GM03348 (cell line): ENCODE measurements at regions not wholly inside any gene's neighbourhood (a gene's known extent, or its start where the extent isn't known, plus 50 kb on each side); places are given as distances from the start of the nearest gene placed in this dataset.

Experiments
- DNase-seq: peaks from one replicate; pipeline ENCODE4 v3.0.0; 2012; ENCODE audit warnings: low spot score

DNA sequence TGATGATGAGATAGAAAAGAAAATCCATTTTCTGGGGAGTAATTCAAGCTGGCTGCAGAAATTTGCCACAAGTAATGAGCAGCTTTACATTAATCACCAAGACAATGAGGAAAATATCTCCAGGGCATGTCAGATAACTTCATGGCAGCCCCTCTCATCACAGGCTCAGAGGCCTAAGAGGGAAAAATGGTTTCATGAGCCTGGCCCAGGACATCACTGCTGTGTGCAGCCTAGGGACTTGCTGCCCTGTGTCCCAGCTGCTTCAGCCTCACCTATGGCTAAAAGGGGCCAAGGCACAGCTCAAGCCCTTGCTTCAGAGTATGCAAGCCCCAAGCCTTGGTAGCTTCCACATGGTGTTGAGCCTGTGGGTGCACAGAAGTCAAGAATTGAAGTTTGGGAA is 161.7 kb downstream of the OPA1 start:
- no peak for DNase-seq

DNA sequence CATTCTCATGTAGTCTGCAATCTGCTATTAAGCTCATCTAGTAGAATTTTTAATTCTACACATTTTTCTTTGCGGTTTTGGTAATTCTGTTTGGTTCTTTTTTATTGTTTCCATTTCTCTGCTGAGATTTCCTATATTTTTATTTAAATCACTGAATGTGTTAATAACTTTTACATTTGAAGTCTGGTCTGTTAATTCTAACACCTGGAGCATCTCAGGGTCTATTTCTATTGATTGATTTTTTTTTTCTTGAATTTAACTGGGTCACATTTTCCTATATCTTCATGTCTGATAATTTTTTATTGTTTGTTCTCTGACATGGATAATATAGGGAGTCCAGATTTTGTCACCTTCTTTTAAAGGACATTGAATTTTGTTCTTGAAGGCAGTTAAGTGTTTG is 163.5 kb downstream of the OPA1 start:
- no peak for DNase-seq

DNA sequence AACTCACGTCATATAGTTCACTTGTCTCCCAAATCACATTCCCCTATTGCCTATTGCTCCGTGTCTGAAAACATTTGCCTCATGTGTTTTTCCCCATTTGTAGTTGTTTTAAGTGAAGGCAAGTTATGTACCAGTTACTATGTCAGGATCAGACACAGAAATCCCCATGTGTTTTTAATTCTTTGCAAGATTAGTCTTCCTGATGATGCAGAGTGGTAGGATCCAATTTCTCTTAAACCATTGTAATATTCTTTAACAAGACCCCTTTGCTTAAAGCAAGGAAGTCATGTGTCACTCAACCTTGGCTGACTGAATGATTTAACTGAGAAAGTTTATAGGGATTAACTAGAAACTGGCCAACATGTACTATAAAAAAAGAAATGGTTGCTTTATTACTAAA is 164.4 kb downstream of the OPA1 start:
- no peak for DNase-seq

DNA sequence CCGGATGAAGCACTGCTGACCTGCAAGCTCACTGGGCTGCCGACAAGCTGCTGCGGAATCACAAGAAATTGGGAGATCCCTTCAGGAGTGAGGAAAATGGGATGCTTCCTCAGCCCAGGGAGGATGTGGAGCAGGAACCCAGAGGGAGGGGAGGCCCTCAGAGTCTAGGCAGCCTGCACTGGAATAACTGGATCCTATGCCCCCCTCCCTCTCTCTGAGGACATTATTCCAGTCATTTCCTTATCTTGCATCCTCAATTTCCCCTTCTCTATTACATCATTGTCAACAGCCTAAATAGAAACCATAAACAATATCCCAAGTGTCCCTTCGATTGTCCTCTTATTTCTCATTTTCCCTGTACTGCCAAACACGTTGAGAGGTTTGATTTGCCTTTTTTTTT is 169.0 kb downstream of the OPA1 start:
- no peak for DNase-seq

DNA sequence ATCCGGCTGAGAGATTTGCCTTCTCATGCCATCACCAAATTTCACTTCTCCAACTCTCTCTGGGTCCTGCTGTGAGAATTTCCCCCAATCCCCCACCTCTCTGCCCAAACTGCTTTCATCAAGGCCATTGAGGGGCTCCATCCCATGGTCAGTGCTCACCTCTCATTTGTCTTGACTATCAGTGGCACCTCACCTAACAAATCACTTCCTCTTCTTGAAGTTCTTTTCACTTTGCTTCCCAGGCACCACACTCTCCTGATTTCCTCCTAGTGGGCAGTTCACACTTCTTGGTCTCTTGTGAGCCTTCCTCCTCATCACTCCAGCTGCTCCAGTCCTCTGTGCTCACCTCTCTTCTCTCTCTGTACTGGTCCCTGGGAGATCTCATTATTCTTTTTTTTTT is 169.6 kb downstream of the OPA1 start:
- no peak for DNase-seq

DNA sequence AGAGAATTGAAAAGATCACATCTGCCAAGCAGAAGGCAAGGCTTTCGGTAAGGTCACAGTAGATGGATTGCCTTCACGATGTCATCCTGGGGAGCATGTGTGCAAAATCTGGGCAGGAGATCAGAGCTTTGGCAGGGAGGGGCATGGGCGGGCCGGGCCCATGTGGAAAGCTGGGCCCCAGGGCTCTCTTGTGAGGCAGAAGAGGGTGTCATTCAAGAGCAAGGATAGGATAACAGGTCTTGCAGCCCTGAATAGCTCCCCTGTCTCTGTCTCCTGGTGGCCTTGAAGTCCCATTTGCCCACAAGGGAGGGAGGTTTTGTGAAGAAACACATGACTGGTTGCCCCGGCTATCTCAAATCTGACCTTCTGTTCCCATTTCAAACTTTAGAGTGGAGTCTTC is 172.0 kb downstream of the OPA1 start:
- DNase-seq = no peak

DNA sequence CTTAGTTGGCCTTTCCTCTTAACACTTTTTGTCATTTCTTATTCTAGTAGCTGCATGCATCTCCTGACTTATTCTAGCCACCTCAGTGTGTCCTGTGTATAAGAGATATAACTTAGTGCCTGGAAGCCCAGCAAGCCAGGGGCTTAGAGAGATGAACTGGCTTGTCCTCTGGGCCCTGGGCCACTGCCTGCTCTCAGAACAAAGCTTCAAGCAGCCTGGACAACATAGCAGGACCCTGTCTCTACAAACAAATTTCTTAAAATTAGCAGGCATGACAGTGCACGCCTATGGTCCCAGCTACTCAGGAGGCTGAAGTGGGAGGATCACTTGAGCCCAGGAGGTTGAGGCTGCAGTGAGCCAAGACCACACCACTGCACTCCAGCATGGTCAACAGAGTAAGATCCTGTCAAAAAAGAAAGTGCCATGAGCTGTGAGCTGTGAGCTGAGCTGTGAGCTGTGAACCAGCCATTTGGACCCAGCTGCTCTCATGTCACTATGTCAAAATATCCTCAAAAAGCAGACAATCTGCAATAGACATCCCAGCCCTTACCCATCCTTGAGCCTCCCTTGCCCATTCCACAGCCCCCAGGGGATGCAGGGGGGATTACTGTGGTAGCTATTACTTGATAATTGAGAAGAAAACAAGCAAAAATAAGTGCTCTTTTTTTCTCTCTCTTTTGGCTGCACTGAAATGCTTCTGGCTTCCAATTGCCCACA is 174.5 kb downstream of the OPA1 start:
- no peak for DNase-seq

DNA sequence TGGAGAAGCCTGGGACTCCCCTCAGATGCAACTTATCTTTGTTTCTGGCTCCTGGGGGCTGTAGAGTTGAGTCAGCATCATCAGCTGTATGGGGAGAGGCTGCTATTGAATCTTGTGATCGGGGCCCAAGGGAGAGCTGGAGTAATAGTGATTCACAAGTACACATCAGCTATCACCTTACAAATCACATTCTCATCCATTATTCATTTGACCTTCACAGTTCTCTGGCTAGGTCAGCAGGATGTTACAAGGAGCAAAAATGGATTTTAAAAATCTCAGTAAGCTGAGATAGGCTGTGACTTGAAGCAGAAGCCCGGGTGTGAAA is 175.0 kb downstream of the OPA1 start:
- DNase-seq = peak; percentile 64

DNA sequence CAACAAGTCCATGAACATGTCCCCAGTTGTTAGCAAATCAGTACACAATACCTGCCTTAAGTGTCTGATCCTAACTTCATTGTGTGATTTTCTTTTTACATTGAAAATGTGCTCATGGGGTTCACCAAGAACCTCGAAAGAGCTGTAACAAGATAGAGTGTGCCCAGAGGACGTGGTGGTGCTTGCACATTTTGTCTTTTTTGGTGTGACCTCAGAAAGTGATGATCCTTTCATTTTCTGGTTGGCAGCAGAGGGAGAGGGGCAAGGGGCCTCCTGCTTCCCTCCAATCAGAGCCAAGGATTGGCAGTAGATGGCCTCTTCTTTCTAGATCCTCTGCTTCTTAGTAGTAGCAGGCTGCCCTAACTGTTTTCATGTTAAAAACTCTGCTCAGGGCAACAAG is 176.4 kb downstream of the OPA1 start:
- DNase-seq = no peak

DNA sequence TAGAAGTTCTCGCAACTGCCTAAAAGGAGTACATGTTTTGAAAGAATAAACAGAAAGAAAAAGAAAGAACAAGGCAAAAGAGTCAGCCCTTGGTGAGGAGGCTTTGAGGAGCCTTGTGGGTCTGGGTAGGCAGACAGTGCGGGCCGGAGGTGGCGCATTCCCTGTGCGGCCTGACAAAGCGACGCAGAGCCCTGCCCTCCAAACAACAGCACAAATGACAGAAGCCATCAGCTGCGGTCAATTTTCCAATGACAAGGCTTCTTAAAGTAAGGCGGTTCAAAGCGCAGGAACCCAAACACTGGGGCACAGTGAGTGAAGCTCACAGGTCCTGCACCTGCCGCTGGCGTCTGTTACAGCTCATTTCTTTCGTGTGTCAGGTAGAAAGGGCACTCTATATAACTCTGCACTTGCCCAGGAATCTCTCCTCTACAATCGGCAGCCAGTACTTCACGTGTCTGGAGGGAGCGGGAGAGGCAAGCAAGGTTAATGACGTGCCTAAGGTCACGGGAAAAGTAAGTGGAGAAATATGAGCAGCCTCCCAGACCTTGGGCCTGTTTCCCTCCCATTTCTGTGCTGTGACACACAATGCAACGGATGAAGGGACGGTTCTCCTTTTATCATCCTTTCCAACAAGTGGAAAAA is 178.1 kb downstream of the OPA1 start:
- no peak for DNase-seq

DNA sequence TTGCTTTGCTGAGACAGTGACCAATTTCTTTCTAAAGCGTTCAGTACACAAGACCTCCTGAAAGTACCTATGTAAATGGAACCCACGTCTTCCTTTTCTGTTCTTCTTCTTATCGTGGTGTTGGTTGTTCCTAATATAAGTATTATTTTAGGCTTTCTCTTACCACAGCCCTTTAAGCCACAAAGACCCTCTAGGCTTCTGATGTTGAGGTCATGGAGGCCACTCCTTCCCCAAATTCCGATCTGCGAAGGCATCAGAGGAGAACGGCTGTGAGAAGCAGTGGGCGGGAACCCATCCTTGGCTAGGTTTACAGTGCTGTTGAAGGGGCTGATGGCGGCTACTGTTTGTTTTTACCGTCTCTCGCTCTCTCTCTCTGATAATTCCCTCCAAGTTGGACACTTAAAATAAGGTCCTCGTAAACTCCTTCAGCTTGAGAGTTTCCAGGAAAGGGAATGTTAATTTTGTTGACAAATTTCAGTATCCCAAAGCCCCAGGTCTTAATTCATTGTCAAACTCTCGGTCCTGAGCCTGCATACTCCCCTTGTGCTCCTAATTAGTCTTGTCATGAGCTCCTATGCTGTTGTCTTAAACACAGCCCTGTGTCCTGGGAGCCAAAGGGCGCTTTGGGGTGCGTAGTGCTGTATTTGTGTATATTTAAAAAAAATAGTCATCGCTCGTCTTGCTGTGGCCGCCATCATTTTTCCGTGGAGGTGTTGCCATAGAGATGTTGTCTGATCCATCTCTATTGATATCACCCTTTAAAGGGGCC is 178.8 kb downstream of the OPA1 start:
- DNase-seq = no peak

DNA sequence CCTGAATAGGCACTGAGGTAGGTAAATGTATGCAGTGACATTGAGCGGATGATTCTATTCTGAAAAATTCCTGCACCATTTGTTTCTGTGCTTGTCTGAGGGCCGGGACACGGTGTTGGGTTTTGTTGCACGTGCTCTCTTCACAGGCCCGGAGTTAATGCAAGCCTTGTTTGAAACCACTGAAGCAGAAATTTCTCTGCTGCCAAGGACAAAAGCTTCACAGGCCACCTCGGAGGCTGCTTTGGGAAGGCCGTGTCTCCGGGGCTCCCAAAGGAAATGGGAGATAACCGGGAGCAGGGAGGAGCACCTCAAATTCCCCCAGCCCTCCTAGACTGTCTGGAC is 179.4 kb downstream of the OPA1 start:
- DNase-seq = no peak

DNA sequence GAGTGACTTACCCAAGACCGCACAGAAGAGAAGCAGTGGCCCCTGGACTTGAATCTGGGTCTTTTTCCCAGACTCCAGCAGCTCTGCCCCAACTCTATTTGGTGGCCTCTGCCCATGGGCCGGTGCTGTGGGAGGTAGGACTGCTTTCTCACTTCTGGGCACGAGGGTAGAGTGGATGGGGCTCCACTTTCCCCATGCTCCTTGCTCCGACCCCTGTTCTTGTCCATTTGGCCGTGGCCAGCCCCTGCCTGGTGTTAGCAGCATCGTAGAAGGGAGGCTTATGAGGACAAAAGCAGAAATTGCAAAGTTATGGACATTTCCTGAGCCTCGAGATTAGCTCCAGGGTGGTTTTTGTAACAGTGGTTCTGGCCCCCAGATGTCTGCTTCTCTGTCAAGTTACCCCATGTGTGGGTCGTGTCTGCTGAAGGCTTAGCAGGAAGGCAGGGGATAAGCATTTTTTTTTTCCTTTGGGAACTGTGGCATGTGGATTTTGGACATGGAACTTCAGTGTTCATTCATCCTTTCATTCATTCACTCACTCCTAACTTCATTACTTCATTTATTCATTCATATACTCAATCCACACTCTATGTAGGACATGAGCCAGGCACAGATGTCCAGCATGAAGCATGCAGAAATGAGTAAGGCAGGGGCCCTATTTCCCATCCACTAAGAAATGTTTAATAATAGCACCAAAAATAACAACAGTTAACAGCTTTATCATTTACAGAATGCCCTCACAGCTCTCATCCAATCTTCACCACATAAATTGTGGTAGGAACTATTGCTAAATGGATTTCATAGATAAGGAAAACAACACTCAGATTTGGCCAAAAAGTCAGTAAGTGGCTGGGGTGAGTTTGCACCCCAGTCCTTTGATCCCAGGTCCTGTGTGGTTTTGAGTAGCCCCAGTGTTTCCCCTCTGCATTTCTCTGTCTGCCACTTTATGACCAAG is 180.5 kb downstream of the OPA1 start:
- no peak for DNase-seq

DNA sequence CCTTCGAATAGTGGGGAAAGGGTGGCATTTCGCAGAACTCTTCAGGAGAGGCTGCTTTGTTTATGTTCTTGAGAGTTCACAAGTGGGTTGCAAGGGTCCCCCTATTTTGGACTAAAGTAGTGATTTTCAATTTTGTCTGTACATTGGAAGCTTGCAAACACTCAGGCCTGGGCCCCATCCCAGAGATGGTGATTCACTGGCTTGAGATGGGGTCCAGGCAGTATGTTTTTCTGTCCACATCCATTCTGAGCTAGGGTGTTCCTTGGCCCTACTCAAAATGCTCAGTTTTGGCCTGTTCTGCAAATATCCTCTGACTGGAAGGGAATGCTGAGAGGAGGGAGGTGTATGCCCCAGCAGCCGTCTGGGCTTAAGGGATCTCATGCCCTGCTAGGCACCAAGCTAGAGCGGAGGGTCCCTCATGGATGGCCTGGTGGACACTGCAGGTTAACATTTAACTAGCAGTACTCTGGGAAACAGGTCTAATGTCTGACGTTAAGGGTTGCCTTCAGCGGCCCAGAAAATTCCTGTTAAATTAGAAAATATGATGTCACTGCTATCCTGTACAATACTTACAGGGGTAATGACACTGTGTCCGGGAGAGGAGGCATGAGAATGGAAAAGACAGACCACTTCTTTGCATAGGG is 181.4 kb downstream of the OPA1 start:
- peak; percentile 29 for DNase-seq

DNA sequence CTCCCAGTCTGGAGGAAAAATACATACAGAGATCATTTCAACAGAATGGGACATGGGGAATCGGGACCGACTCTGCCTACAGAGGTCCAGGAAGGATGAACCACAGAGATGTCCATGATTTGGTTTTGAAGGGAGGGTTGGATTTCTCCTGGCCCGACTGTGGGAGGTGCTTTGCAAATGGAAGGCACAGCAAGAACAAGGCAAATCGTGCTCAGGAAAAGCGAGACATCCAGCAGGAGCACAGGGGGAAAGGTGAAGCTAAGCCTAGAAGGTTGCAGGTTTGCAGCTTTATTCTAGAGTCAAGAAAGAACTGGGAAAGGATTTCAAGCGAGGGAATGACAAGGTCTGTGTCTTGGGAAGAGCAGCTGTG is 181.9 kb downstream of the OPA1 start:
- no peak for DNase-seq

DNA sequence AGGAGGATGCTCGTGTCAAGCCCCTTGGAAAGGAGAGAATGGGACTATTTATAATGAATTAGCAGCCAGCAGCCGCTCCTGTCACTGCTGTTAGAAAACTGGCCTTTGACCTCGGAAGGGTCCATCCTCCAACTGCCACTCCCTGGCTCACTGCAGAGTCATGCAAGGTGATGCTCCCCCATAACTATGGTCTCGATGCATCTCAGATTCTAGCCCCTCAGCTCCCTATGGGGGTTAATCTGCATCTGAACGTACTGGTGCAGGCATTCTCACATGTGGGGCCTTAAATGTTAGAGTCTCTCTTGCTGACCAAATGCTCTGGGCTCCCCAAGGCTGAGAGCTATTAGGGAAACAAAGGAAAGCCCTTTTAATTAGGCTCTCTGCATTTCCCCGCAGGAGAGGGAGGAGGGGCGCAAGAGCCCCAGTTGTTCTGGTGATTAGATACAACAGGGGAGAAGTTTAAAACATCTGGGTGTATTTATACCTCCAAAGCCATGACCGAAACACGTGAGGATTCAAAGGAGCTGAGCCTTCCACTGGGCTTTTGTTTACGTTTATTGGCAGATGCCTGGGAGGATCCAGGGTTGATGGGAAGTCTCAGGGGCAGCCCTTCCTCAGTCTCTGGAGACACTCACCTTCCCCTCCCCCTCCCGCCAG is 182.5 kb downstream of the OPA1 start:
- no peak for DNase-seq

DNA sequence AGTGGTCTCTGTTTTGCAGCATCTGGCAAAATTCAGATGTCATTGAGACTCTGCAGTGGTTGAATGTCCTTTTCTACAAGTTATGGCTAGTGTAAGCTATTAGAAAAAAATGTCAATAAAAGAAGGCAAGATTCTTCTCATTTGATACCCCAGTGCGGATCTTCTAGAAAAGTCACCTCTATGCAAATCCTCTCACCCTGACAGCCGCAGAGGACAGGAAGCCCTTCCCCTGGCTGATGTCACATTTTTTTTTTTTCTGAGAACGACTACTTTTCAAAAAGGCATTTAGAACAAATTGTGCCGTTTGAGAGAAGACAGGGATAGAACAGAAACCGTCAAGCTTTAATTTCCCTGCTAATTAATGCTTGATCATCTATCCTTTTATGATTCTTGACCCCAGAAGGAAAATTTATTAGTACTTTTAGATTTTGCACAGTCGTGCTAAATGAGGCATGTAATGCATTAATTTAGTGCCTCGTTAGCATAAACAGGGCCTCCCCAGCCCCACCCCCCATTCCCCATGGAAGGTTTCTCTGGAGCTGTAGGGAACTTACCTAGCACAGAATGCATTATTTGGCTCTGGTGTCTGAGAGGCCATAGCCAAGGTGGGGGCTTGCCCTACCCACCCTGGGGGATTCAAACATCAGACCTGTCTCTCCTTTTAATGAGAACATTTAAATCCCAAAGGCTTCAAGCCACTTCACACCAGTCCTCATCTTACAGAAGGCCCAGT is 183.8 kb downstream of the OPA1 start:
- no peak for DNase-seq

DNA sequence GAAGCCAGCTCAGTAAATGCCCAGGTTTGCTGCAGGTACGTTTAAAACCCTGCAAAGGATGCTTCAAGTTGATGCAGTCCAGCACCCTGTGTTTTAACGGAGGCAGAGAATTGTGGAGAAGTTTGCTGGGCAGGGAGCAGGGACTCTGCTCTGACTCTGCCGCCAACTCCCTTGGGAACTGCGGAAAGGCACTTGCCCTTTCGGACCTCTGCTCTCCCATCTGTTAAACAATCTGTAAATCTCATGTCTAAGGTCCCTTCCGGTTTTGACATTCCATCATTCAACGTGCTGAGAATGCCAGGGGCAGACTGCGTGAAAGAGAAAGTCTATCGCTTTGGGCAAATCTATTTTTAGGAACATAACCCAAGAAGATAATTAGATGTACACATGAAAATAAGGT is 184.5 kb downstream of the OPA1 start:
- no peak for DNase-seq

DNA sequence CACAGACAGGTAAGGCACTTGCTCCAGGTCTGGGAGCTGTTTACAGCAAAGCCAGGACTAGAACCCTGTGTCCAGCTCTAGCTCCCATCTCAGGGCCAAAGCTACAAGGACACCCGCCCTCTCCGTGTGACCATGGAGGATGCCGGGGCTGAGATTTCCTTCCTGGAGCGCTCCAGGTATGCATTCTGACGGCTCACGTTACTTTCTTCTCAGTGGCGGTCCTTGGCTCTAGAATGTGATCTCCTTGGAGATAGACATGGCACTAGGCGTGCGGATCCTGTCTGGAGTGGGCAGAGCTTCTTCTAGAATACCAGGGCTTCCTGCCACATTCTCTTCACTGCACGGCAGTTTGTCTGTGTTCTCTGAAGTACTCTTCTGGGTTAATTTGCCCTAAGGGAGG is 185.7 kb downstream of the OPA1 start:
- DNase-seq = no peak

DNA sequence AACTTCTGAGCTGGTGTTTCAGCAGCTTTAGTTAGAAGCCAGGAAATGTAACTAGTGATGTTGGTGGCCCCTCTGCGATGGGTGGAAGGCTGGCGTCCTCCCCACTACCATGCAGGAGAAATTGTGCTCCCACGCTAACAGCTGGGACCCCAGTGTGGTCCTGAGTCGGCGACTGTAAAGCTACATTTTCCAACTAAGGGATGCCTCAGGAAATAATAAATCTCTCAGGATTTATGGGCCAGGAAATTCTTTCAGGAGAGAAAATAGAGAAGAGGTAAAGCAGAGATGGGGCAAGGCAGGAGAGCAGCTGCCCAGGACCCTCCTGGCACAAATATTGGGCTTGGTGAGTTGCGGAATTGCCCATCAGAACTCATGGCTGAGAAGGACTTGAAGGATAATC is 186.9 kb downstream of the OPA1 start:
- DNase-seq = no peak

DNA sequence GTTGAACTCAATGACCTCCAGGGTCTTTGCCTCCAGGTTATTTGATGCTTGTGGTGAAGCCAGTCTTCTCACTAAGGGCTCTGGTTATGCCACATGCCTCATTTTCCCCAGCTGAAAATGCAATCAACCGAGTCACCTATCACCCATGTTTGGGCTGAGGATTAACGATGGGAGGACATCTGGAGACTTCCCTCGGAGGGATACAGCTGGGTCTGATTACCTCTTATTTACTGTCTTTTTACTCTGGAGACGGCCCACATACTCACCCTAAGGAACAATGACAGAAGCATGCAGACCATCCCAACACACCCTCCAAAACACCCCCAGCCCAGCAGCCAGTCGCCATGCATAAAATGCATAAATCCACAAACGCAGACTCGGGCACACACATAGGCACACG is 187.4 kb downstream of the OPA1 start:
- no peak for DNase-seq
